ENCODE measurements at regions not wholly inside any gene's neighbourhood (a gene's known extent, or its start where the extent isn't known, plus 50 kb on each side); places are given as distances from the start of the nearest gene placed in this dataset.

DNA sequence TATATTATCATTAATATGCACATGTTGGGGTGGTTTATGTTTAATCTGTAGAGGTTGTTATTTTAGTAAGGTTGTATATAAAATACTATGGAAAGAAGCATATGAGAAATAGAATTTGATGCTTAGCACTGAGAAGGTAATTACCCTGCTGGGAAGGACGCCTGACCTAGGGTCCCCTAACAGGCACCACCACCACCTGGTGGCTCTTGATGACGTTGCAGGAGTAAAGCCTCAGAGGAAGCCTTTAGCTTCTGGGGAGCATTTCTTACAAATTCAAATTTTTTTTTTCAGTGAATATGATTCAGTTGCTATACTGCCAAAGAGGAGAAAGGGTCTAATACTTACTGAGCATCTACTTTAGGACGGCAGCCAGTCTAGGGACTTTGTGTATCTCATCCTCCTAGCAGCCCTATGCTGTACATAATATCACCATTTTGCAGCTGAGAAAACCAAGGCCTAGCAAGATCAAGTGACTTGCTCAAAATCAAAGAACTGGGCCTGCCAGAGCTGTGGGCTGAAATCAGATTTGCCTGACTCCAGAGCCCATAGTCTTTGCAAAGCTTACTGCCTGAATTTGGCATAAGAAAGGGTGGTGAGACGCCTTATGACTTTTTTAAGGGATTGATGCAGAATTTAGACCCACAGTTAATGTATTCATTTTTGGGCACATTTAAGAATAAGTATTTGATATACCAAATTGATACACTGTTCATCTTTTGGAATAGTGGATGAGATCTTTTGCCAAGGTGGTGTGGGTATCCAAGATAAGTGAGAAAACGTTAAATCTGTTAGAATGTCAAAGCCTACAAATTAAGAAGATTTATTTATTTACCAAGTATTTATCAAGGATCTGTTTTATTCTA, 78.8 kb upstream of the GAREM1 start:
- no peak for DNase-seq (ENCODE audit: low spot score)
- intact Hi-C loops (cut with DNase I): loop anchor here (5.0 to 10.0 kb wide), 4 partner anchors 275 to 612 kb away; no protein-coding TSS in a partner anchor

DNA sequence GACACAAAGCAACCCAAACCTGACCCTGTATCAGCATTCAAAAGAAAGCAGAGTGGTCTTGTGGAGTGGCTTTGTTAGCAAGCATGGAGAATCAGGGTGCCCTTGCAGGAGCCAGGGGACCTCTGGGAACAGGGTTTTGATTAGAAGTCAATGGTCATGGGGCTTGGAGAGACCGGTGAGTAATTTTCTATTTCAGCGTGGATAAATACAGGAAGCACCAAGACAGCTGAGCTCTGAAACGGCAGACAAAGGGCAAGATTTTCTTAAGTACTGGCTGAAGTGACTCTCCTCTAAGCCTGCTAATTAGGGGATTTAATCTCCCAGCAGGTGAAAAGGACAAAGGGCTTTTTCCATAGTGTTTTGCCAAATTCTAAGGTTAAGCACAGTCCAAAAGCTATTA, 78.0 kb upstream of the GAREM1 start:
- intact Hi-C loops (cut with DNase I): loop anchor here in 1 of 2 donors (5.0 kb wide), 1 partner anchor 611 kb away; no protein-coding TSS in a partner anchor
- DNase-seq (ENCODE audit: low spot score): no peak

DNA sequence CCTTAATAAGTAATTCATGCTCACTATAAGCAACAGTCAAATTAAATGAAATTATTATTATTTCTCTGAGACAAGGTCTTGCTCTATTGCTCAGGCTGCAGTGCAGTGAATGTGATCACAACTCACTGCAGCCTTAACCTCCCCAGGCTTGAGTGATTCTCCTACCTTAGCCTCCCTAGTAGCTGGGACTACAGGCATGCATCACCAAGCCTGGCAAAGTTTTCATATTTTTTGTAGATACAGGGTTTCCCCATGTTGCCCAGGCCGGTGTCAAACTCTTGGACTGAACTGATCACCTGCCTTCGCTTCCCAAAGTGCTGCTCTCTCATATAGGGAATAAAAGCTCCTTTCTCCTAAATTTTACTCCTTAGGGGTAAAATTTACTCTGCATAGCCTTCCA, 74.9 kb upstream of the GAREM1 start:
- no peak for DNase-seq (ENCODE audit: low spot score)

DNA sequence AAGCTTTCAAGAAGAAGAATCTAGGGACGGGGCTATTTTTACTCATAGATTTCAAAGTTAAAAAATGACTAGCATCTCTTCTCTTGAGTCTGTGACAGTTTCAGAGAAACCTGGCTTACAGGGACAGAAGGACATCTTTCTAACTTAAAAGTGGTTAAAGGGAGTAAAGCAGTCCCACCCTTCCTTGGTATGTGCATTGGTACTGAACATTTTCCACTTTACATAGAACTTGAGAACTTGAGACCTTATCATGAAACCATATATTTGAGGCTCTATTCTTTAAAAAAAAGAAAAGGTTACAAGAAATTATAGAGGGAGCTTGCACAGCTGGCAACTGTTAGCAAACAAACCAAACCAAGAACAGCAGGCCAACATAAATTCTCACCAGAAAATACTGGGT, 73.4 kb upstream of the GAREM1 start:
- no peak for DNase-seq (ENCODE audit: low spot score)

More for the DNA sequence above, 74.9 kb upstream of the GAREM1 start:
- intact Hi-C loops (cut with DNase I): loop anchor here in 1 of 2 donors (5.0 kb wide), 1 partner anchor 608 kb away; no protein-coding TSS in a partner anchor

DNA sequence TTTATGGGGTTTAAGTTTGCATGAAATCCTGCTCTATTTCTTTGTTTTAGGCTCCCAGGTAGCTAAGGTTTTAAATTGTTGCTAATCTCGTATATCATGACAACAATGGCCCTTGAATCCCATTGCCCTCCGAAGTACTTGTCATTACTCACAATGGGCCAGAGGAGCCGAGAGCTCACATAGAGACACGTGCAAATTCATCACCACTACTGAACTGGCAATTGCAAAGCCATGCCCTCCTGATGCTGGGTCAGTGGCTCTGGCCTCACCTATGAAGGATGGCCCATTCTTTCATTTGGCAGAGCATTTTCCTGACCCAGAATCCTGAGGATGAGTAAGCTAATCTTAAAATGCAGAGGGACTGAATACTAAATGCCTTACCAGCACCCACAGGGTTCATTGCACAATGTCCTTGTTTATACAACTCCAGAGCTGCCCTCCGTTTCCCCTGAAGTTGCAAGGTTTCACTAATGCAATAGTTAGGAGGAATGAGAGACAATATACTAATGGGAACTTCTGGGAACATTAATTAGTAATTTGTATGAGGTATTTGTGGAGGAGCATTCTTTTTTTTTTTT, 71.6 kb upstream of the GAREM1 start:
- no peak for DNase-seq (ENCODE audit: low spot score)
- intact Hi-C loops (cut with DNase I): no loop called here

More for the DNA sequence above, 73.4 kb upstream of the GAREM1 start:
- intact Hi-C loops (cut with DNase I): no loop called here

DNA sequence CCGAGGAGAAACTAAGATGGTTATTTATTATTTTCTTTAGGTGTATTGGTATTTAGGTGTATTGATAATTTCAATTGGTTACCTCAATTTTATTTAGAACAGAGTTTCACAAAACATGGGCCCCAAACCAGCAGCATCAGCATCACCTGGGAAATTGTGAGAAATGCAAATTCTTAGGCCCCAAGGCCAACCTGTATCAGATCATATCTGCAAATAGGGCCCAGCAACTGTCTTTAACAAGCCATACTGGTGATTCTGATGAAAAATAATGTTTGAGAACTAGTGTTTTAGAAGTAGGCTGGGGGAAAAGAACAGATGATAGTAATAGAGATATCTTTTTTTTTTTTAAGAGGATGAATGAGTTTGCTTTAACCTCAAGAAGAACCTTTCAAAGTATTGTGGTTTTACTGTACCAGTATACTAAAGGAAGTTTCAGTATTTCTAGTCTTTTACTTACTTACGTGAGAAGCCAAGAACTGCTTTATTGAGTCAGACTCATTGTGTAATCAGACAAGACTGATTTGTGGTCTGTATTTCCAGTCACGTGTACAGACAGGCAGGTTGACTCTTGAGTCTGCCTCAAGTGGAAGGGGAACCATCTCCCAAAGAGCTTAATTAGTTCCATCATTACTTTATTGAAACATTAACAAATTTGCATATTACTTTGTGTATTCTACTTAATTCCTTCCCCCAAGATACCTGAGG, 60.4 kb upstream of the GAREM1 start:
- DNase-seq (ENCODE audit: low spot score): no peak
- intact Hi-C loops (cut with DNase I): no loop called here

DNA sequence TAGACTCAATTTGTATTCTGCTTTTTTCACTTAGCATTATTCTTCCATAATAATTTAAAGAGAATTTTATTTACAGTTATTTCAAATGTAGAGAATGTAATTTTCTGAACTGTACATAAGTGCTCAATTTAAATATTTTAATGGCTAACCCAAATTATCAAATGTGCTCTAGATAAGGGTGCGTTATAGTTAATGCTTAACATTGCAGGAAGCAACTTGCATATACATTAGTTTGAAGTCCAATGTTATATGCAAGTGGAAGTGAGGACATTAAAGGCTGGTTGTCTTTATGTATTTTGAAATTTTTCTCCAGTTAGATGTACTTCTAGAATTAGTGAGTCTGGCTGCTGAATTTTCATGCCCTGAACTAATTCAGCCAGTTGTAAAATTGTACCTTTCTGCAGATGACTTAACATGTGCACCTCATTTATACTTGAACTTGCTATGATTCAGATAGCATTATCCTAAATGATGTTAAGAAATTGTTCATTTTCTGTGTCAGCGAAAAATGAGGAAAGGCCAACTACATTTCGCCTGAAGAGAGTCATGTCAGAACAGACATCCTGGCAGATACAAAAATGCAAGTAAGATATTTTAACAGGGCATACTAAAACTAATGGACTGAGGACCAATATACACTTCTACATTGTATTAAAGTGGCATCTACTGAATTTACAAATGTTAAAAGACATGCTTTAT, 59.2 kb upstream of the GAREM1 start:
- intact Hi-C loops (cut with DNase I): no loop called here
- DNase-seq (ENCODE audit: low spot score): no peak

DNA sequence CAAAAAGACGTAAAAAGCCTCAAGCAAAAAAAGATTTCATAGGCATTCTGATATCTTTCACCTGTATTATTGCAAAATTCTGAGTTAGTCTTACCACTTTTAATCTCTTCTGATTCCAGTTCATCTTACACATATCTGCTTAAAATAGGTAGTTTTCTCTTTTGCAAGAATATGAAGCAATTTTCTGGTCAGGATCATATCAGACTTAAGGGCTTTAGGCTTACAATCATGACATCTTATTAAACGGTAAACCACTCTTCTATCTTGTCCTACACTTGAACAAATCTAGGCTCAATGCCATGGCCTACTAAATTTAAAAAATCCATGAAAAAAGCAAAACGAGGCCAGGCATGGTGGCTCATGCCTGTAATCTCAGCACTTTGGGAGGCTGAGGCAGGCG, 50.1 kb upstream of the GAREM1 start:
- intact Hi-C loops (cut with DNase I): no loop called here
- DNase-seq (ENCODE audit: low spot score): no peak

Data from posterior vena cava (tissue), 2 donors.